H1 (cell line): ENCODE measurements at regions not wholly inside any gene's neighbourhood (a gene's known extent, or its start where the extent isn't known, plus 50 kb on each side); places are given as distances from the start of the nearest gene placed in this dataset.

ENCODE experiments used
- CTCF ChIA-PET: fragments of 300-600 bp; sonication (Branson Sonifier 250); formaldehyde crosslinking; loops from one replicate; lab custom pipeline; 2021; ENCODE audit not compliant: partially characterized antibody; lab: Charles Lee
- POLR2A ChIA-PET: fragments of 300-600 bp; sonication (Branson Sonifier 250); formaldehyde crosslinking; loops from one replicate; lab custom pipeline; 2021; ENCODE audit warnings: inconsistent platforms; ENCODE audit not compliant: partially characterized antibody; lab: Charles Lee
- DNase-seq, 2 experiments: peaks; one replicate each; pipeline versions ENCODE4 v3.0.0 to v3.0.0-alpha.2; 2010 to 2022; ENCODE audit warnings: low spot score in 2 of 2, low read depth in 1 of 2, mixed read lengths in 1 of 2
- FAIRE-seq: peaks from 2 replicates; lab custom pipeline; 2011; peaks lifted over from hg19 to GRCh38; lab: Jason Lieb, UNC
- H2AFZ ChIP-seq: 2 replicates; pipeline ENCODE4 v1.8.1; 2012; ENCODE audit warnings: low read length, inconsistent platforms
- H2AK5ac ChIP-seq: 2 replicates; pipeline ENCODE4 v1.6.1; 2013; ENCODE audit warnings: low read depth, low read length
- H2BK120ac ChIP-seq: replicated peaks from 2 replicates; pipeline ENCODE3; 2013; ENCODE audit warnings: low read depth, low read length, inconsistent platforms
- H2BK12ac ChIP-seq: 2 replicates; pipeline ENCODE4 v1.6.1; 2013; ENCODE audit warnings: low read depth, low read length
- H2BK15ac ChIP-seq: 2 replicates; pipeline ENCODE4 v1.6.1; 2013; ENCODE audit warnings: low read length
- H2BK20ac ChIP-seq: 2 replicates; pipeline ENCODE4 v1.6.1; 2013; ENCODE audit warnings: low read length
- H2BK5ac ChIP-seq: 2 replicates; pipeline ENCODE4 v1.6.1; 2013; ENCODE audit warnings: low read depth, low read length
- H3K14ac ChIP-seq: 2 replicates; pipeline ENCODE4 v1.6.1; 2013; ENCODE audit warnings: inconsistent platforms; ENCODE audit not compliant: insufficient read length
- H3K18ac ChIP-seq: 2 replicates; pipeline ENCODE4 v1.6.1; 2013; ENCODE audit warnings: low read length; ENCODE audit errors: extremely low read depth
- H3K23ac ChIP-seq: 2 replicates; pipeline ENCODE4 v1.6.1; 2013; ENCODE audit warnings: inconsistent platforms; ENCODE audit not compliant: insufficient read length
- H3K23me2 ChIP-seq: 2 replicates; pipeline ENCODE4 v1.6.1; 2013; ENCODE audit warnings: low read depth, low read length
- H3K27ac ChIP-seq: 2 replicates; pipeline ENCODE4 v1.6.1; 2011; ENCODE audit warnings: low read depth, low read length, inconsistent platforms
- H3K27me3 ChIP-seq, 4 experiments: replicated peaks in 1 of 4; 1 replicate in 1 of 4; 2 replicates in 3 of 4; pipeline versions ENCODE4 v1.6.1 to v1.8.1; 2011 to 2013; ENCODE audit warnings: low read length in 3 of 4, mild to moderate bottlenecking in 3 of 4, inconsistent platforms in 2 of 4, mixed read lengths in 2 of 4, moderate library complexity in 1 of 4; ENCODE audit not compliant: control insufficient read depth in 3 of 4, insufficient read depth in 3 of 4; ENCODE audit errors: extremely low read depth in 1 of 4
- H3K36me3 ChIP-seq, 4 experiments: 2 replicates each; pipeline versions ENCODE4 v1.6.1 to v1.8.1; 2011 to 2013; ENCODE audit warnings: mild to moderate bottlenecking in 4 of 4, low read length in 3 of 4, moderate library complexity in 2 of 4, control low read depth in 1 of 4, inconsistent platforms in 1 of 4; ENCODE audit not compliant: insufficient read depth in 4 of 4, control insufficient read depth in 2 of 4
- H3K4ac ChIP-seq: replicated peaks from 2 replicates; pipeline ENCODE3; 2013; ENCODE audit warnings: low read length, low read depth, mixed read lengths, inconsistent platforms; ENCODE audit not compliant: insufficient read length
- H3K4me1 ChIP-seq, 4 experiments: replicated peaks in 1 of 4; 1 replicate in 1 of 4; 2 replicates in 3 of 4; pipeline versions ENCODE4 v1.6.1 to v1.8.1; 2011 to 2013; ENCODE audit warnings: low read length in 3 of 4, inconsistent platforms in 2 of 4, mixed read lengths in 1 of 4; ENCODE audit not compliant: insufficient read depth in 4 of 4, control insufficient read depth in 3 of 4
- H3K4me2 ChIP-seq, 2 experiments: 2 replicates each; pipeline versions ENCODE4 v1.6.1 to v1.8.1; 2011 to 2013; ENCODE audit warnings: low read depth in 2 of 2, low read length in 2 of 2, control low read depth in 1 of 2, inconsistent platforms in 1 of 2, mild to moderate bottlenecking in 1 of 2; ENCODE audit not compliant: insufficient read depth in 1 of 2
- H3K4me3 ChIP-seq, 4 experiments: fragments of 200-600, 300-600 bp in 1 of 4; sonication (generic), shearing (Covaris generic), sonication (Bioruptor Twin) in 1 of 4; 2 replicates each; pipeline versions ENCODE4 v1.5.1 to v1.8.1; 2011 to 2016; ENCODE audit warnings: low read length in 4 of 4, low read depth in 3 of 4, control low read depth in 2 of 4, inconsistent platforms in 2 of 4, mild to moderate bottlenecking in 2 of 4, mixed read lengths in 1 of 4, moderate library complexity in 1 of 4; ENCODE audit not compliant: insufficient read depth in 2 of 4; ENCODE audit errors: extremely low read depth in 1 of 4
- H3K56ac ChIP-seq: replicated peaks from 2 replicates; pipeline ENCODE3; 2013; ENCODE audit warnings: low read depth, mild to moderate bottlenecking, mixed read lengths, low read length, inconsistent platforms; ENCODE audit not compliant: insufficient read length
- H3K79me1 ChIP-seq: 2 replicates; pipeline ENCODE4 v1.6.1; 2013; ENCODE audit warnings: low read depth, low read length, control low read depth
- H3K79me2 ChIP-seq, 2 experiments: 2 replicates each; pipeline versions ENCODE4 v1.6.1 to v1.8.1; 2012 to 2013; ENCODE audit warnings: low read length in 2 of 2, mild to moderate bottlenecking in 2 of 2, inconsistent platforms in 1 of 2; ENCODE audit not compliant: insufficient read depth in 2 of 2, control insufficient read depth in 1 of 2
- H3K9ac ChIP-seq, 4 experiments: replicated peaks in 1 of 4; 1 replicate in 1 of 4; 2 replicates in 3 of 4; pipeline versions ENCODE4 v1.6.1 to v1.8.1; 2011 to 2013; ENCODE audit warnings: low read depth in 3 of 4, low read length in 3 of 4, control low read depth in 2 of 4, mild to moderate bottlenecking in 2 of 4, moderate library complexity in 2 of 4, inconsistent platforms in 1 of 4; ENCODE audit errors: extremely low read depth in 1 of 4
- H3K9me3 ChIP-seq, 2 experiments: 2 replicates each; pipeline versions ENCODE4 v1.6.1 to v1.8.1; 2012 to 2013; ENCODE audit warnings: mild to moderate bottlenecking in 2 of 2, moderate library complexity in 2 of 2, control low read depth in 1 of 2, inconsistent platforms in 1 of 2, low read depth in 1 of 2, low read length in 1 of 2, mixed read lengths in 1 of 2; ENCODE audit not compliant: insufficient read depth in 2 of 2
- H4K20me1 ChIP-seq, 2 experiments: replicated peaks in 1 of 2; 2 replicates each; pipeline versions ENCODE3 to v1.8.1; 2011 to 2013; ENCODE audit warnings: inconsistent platforms in 2 of 2, low read length in 2 of 2, mild to moderate bottlenecking in 1 of 2; ENCODE audit not compliant: insufficient read depth in 2 of 2, control insufficient read depth in 1 of 2
- H4K5ac ChIP-seq: 2 replicates; pipeline ENCODE4 v1.6.1; 2013; ENCODE audit warnings: low read length, low read depth, mixed read lengths, inconsistent platforms; ENCODE audit not compliant: insufficient read length
- H4K8ac ChIP-seq: 2 replicates; pipeline ENCODE4 v1.8.0; 2013; ENCODE audit warnings: mild to moderate bottlenecking, moderate library complexity, low read length, inconsistent platforms; ENCODE audit not compliant: insufficient read depth; ENCODE audit errors: extremely low read depth
- H4K91ac ChIP-seq: replicated peaks from 2 replicates; pipeline ENCODE3; 2013; ENCODE audit warnings: low read length, mixed read lengths, inconsistent platforms; ENCODE audit not compliant: insufficient read length
- EGR1 ChIP-seq: IDR thresholded peaks from 2 replicates; pipeline ENCODE4 v1.6.1; 2011; ENCODE audit warnings: low read depth, low read length, borderline replicate concordance
- NANOG ChIP-seq: IDR thresholded peaks from 2 replicates; pipeline ENCODE4 v1.6.1; 2011; ENCODE audit warnings: low read length, low read depth, mild to moderate bottlenecking, inconsistent platforms; ENCODE audit not compliant: insufficient read depth, poor library complexity, severe bottlenecking
- SIX5 ChIP-seq: IDR thresholded peaks from 2 replicates; pipeline ENCODE4 v1.6.1; 2011; ENCODE audit warnings: mild to moderate bottlenecking, low read depth, low read length
- TAF1 ChIP-seq: IDR thresholded peaks from 2 replicates; pipeline ENCODE4 v1.6.1; 2011; ENCODE audit warnings: mild to moderate bottlenecking, low read depth, low read length

DNA sequence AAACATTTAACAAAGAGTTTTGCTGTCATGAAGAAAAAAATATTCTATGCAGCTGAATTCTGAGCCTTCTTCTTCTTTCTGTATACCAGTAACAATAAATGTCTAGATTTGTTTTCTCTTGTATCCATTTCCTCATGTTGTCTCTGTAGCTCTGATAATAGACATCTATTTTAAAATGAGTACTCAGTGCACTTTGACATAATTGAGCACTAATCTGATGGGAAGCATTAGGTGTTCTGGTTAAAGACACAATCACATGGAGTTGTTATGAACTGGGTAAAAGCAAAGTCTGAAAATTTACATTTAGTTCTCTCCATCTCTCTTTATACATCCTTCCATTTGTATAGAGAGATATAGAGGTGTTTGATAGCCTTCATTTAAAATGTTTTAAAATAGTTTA, 230.0 kb downstream of the BCHE start:
- Histone ChIP-seq H3K4me3 (no peak overlapping the region), H3K18ac (no peak overlapping the region), H4K8ac (no peak overlapping the region), H3K9ac (no peak overlapping the region), H3K79me1 (no peaks in the 10 kb centered on the region), H2BK12ac (no peak overlapping the region), H3K23me2 (no peaks in the 10 kb centered on the region), H3K56ac (no peak overlapping the region), H4K5ac (no peak overlapping the region), H3K4me2 (no peak overlapping the region), H2AK5ac (no peak overlapping the region), H2BK20ac (no peak overlapping the region), H3K27ac (no peak overlapping the region), H3K9me3 (no peaks in the 10 kb centered on the region), H2BK5ac (no peak overlapping the region), H2AFZ (no peak overlapping the region), H2BK120ac (no peak overlapping the region), H3K4ac (no peak overlapping the region), H4K20me1 (no peaks in the 10 kb centered on the region), H3K36me3 (no peaks in the 10 kb centered on the region), H2BK15ac (no peak overlapping the region), H4K91ac (no peak overlapping the region), H3K14ac (no peak overlapping the region), H3K27me3 (no peaks in the 10 kb centered on the region), H3K23ac (no peak overlapping the region), H3K4me1 (no peaks in the 10 kb centered on the region), H3K79me2 (no peaks in the 10 kb centered on the region)
- ChIA-PET POLR2A (interaction anchor here (0.6 kb wide), 1 partner anchor 16 kb away, joined by 3 read pairs; no protein-coding TSS in a partner anchor), CTCF (no interaction called here)
- no peak for TF ChIP-seq NANOG
- TF ChIP-seq SIX5 = no peak
- no peak for TF ChIP-seq TAF1
- no peak for TF ChIP-seq EGR1
- FAIRE-seq (no peak), DNase-seq (no peak)
